SK-N-MC (cell line): ENCODE measurements at regions not wholly inside any gene's neighbourhood (a gene's known extent, or its start where the extent isn't known, plus 50 kb on each side); places are given as distances from the start of the nearest gene placed in this dataset.

Source experiments
- DNase-seq: peaks from one replicate; pipeline ENCODE4 v3.0.0-alpha.2; 2011; ENCODE audit warnings: low read depth, low spot score
- H3K27ac ChIP-seq: fragments of 200-600 bp; sonication (generic); 2 replicates; pipeline ENCODE4 v1.5.1; 2016; ENCODE audit warnings: mixed run types
- H3K36me3 ChIP-seq: fragments of 200-600 bp; sonication (generic); 2 replicates; pipeline ENCODE4 v1.6.1; 2017; ENCODE audit warnings: antibody characterized with exemption, low read length, mixed read lengths; ENCODE audit not compliant: insufficient read depth
- H3K4me3 ChIP-seq: fragments of 200-600 bp; sonication (generic); 2 replicates; pipeline ENCODE4 v1.5.1; 2016
- H3K9ac ChIP-seq: fragments of 200-600 bp; sonication (generic); 2 replicates; pipeline ENCODE4 v1.8.0; 2017; ENCODE audit warnings: mixed run types, mixed read lengths; ENCODE audit not compliant: insufficient read length
- H3K9me3 ChIP-seq: fragments of 200-600 bp; sonication (generic); 2 replicates; pipeline ENCODE4 v1.6.1; 2017; ENCODE audit warnings: low read depth, mild to moderate bottlenecking, antibody characterized with exemption, low read length, moderate library complexity, mixed read lengths
- EZH2 ChIP-seq: fragments of 200-600 bp; sonication (generic); IDR thresholded peaks from one replicate; pipeline ENCODE4 v1.6.1; 2017; ENCODE audit warnings: antibody characterized with exemption
- FOXP2 ChIP-seq: optimal IDR thresholded peaks from 2 replicates; pipeline ENCODE3; 2011; ENCODE audit warnings: mild to moderate bottlenecking, moderate library complexity; ENCODE audit not compliant: insufficient read depth; ENCODE audit errors: extremely low read length, control extremely low read depth
- POLR2AphosphoS5 ChIP-seq: IDR thresholded peaks from 2 replicates; pipeline ENCODE4 v1.6.1; 2012; ENCODE audit warnings: mild to moderate bottlenecking, low read depth, low read length, borderline replicate concordance

DNA sequence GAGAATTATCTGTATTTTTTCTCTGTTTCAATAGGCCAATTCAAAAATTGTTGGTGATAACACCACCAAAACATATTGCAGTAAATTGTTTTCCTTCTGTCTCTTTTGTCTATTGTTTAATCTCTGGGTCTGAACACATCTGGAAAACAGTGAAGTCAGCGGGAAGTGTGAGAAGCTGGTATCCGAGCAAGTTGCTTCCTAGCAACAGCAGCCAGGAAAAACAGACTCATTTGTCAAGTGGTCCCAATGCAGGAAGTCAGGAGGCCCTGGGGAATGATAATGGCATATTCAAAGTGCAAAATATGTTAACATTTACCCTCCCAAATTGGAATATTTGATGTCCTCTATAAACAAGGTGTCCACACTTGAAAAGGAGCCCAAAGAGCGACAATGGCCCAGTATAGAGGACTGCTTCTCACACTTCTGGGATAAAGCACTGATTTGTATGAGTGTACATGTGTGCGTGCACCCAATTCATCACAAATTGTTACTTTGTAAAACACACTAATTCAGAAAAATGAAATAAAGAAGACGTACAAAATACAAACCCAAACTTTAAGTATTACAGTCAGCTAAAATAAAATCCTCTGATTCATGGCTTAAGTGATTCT lies 515.0 kb downstream of the TBC1D4 start:
- H3K4me3 ChIP-seq = no peak overlapping the region
- H3K27ac ChIP-seq = no peak overlapping the region
- TF ChIP-seq EZH2 = no peak
- TF ChIP-seq POLR2AphosphoS5 = no peak
- TF ChIP-seq FOXP2 = no peak
- H3K36me3 ChIP-seq = no peaks in the 10 kb centered on the region
- no peaks in the 10 kb centered on the region for H3K9me3 ChIP-seq
- peak; percentile 24 for DNase-seq
- no peak overlapping the region for H3K9ac ChIP-seq

DNA sequence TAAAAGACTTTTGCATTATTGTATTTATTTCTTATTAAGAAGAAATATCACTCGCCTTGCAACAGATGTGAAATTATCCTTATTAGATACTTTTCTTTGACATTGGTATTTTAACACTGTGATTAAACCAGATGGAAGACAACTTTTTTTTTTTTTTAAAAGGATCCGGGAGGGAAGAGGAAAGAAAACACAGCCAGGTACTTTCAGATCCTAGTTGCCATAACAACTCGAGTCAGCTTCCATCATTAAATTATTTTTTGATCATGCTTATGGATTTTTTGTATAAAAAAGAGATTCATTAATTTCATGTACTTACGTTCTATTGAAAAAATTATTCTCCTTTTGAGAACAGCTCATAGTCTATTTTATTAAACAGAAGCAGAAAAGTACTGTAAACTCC lies 515.7 kb downstream of the TBC1D4 start:
- Histone ChIP-seq H3K4me3 (no peak overlapping the region), H3K36me3 (no peaks in the 10 kb centered on the region), H3K9me3 (no peaks in the 10 kb centered on the region), H3K9ac (no peak overlapping the region), H3K27ac (no peak overlapping the region)
- no peak for DNase-seq
- TF ChIP-seq FOXP2 = no peak
- no peak for TF ChIP-seq EZH2
- no peak for TF ChIP-seq POLR2AphosphoS5

DNA sequence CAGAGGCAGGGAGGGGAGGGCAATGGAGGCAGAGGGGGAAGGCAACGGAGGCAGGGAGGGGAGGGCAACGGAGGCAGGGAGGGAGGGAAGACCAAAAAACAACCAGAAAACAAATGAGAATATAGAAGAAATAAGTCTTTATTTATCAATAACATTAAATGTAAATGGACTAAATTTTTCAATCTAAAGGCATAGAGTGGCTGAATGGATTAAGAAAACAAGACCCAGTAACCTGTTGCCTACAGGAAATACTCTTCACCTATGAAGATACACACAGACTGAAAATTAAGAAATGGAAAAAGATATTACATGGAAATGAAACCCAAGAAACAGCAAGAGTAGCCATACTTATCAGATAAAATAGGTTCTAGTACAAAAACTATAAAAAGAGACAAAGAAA lies 536.3 kb downstream of the TBC1D4 start:
- TF ChIP-seq EZH2 (no peak), FOXP2 (no peak), POLR2AphosphoS5 (no peak)
- Histone ChIP-seq H3K4me3 (no peak overlapping the region), H3K36me3 (no peaks in the 10 kb centered on the region), H3K9ac (no peak overlapping the region), H3K27ac (no peak overlapping the region), H3K9me3 (no peaks in the 10 kb centered on the region)
- DNase-seq = no peak

DNA sequence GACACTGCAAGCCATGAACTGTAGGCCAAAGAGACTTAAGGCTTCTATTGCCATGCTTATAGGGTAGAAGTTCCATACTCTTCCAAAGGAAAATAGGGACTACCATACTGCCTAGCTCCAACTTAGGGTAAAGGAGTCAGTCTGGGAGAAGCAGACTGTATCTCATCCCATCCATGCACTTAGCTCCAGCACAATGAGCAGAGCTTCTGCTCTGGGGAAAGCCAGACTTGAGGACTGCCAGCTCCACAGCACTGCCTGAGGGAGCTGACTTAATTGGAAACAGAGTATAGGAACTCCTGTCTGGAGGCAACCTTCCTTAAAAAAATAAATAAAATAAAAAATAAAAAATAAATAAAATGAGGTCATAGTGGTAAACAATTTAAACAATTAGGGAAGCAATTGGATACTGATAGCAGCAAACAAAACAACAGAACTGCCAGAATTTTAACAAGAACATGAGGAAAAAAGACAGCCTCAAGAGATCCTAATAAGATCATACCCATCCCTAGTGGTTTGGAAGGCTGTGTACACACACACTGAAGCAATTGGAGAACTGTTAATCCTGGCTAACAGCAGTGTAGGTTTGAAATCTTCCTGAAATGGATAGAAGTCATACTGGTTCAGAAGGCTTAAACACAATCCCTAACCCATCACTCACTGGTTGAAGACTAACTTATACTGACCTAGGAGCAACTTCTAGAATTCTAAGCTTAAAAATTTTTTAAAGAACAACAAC lies 550.1 kb downstream of the TBC1D4 start:
- TF ChIP-seq FOXP2 (no peak), POLR2AphosphoS5 (no peak), EZH2 (no peak)
- Histone ChIP-seq H3K27ac (peak overlapping the region; percentile 69; the same call in 1 of the 2 replicates), H3K4me3 (peak overlapping the region; percentile 40), H3K36me3 (no peaks in the 10 kb centered on the region), H3K9ac (no peak overlapping the region), H3K9me3 (no peaks in the 10 kb centered on the region; the same call in 1 of the 2 replicates)
- no peak for DNase-seq

DNA sequence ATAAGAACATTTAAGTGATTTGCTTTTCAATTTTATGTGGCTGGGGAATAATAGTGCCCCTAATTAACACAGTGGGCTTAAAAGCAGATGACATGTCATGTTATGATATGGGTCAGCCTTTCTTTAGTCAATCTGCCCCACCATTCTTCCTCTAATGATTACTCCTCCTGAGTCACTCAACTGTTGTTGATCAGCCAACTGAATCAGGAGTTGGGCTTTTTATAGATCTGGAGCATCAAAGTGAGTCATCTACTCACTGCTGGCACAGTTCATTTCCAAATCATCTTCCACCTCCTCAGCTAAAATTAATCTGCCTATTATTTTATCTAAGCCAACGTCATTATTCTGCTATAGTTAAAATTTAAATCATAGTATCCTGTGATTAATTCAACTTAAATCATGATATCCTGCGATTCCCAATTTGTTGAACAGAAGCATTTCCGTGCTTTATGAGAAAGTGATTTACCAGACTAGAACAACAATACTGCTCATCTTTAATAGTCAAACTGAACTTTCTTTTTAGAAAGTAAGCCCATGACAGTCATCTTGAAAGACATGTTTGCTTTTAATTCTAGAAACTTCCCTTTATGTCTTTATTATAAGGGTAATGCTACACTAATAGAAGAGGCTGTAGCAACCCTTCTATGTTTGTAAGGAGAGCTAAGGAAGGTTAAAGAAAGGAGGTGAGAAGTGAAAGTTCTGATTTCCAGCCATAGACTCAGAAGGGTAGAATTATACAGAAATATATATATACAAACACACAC lies 551.4 kb downstream of the TBC1D4 start:
- no peak for DNase-seq
- no peaks in the 10 kb centered on the region; the same call in 1 of the 2 replicates for H3K9me3 ChIP-seq
- H3K36me3 ChIP-seq = no peaks in the 10 kb centered on the region
- TF ChIP-seq EZH2 = no peak
- no peak for TF ChIP-seq FOXP2
- TF ChIP-seq POLR2AphosphoS5 = no peak
- H3K27ac ChIP-seq = no peak overlapping the region
- H3K9ac ChIP-seq = no peak overlapping the region
- no peak overlapping the region for H3K4me3 ChIP-seq

DNA sequence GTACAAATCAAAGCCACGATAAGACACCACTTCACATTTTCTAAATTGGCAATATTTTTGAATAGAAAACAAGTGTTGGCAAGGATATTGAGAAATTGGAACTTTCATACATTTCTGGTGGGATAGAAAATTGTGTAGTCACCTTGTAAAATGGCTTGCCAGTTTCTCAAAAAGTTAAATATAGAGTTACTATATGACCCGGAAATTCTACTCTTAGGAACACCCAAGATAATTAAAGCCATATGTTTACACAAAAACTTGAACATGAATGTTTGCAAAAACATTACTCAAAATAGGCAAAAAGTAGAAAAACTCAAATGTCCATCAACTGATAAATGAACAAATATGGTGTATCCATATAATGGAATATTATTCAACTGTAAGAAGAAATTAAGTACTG lies 552.5 kb downstream of the TBC1D4 start:
- TF ChIP-seq FOXP2 = no peak
- no peak for TF ChIP-seq POLR2AphosphoS5
- no peak for TF ChIP-seq EZH2
- Histone ChIP-seq H3K27ac (peak overlapping the region; percentile 82), H3K9ac (no peak overlapping the region), H3K4me3 (peak overlapping the region; percentile 23; the same call in 1 of the 2 replicates), H3K9me3 (no peaks in the 10 kb centered on the region; the same call in 1 of the 2 replicates), H3K36me3 (no peaks in the 10 kb centered on the region)
- DNase-seq = peak; percentile 30

DNA sequence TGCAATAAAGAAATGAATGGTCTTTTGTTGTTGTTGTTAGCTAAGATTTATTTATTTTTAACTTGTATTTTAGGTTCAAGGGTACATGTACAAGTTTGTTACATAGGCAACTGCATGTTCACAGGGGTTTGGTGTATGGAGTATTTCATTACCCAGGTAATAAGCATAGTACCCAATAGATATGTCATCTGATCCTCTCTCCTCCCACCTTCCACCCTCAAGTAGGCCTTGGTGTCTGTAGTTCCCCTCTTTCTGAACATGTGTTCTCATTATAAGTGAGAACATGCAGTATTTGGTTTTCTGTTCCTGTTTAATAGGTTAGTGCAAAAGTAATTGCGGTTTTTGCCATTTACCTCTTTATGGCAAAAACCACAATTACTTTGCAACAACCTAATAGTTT lies 554.1 kb downstream of the TBC1D4 start:
- H3K9me3 ChIP-seq = no peaks in the 10 kb centered on the region; the same call in 1 of the 2 replicates
- no peaks in the 10 kb centered on the region for H3K36me3 ChIP-seq
- TF ChIP-seq FOXP2 = no peak
- TF ChIP-seq EZH2 = no peak
- TF ChIP-seq POLR2AphosphoS5 = no peak
- H3K9ac ChIP-seq = no peak overlapping the region
- H3K27ac ChIP-seq = no peak overlapping the region
- DNase-seq = no peak
- no peak overlapping the region for H3K4me3 ChIP-seq

DNA sequence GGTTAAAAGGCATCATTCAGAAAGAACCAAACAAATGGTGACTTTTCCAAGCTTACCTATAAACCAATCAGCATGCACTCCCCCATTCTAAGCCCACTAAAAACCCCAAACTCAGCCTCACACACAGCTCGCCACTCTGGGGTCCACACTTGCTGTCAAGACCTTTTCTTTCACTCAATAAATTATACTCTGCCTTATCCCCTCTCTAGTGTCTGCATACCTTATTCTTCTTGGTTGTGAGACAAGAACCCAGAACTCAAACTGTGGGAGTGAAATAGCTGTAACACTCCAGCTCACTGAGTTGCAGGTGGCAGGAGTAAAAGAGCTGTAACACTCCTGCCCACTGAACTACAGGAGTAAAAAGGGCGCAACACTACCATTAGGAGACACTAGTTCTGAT lies 559.0 kb downstream of the TBC1D4 start:
- H3K9ac ChIP-seq = no peak overlapping the region
- no peak for TF ChIP-seq POLR2AphosphoS5
- TF ChIP-seq EZH2 = no peak

More for the DNA sequence above, 559.0 kb downstream of the TBC1D4 start:
- no peaks in the 10 kb centered on the region for H3K36me3 ChIP-seq
- H3K4me3 ChIP-seq = no peak overlapping the region
- H3K27ac ChIP-seq = no peak overlapping the region
- H3K9me3 ChIP-seq = no peaks in the 10 kb centered on the region; the same call in 1 of the 2 replicates
- DNase-seq = no peak
